HepG2 (cell line): ENCODE measurements at regions not wholly inside any gene's neighbourhood (a gene's known extent, or its start where the extent isn't known, plus 50 kb on each side); places are given as distances from the start of the nearest gene placed in this dataset.

ENCODE experiments used
- BHLHE40 ChIP-seq: IDR thresholded peaks from 2 replicates; pipeline ENCODE4 v1.6.1; 2011; ENCODE audit warnings: low read length, improper control_type of control experiment
- CREM ChIP-seq, 2 experiments: sonication (generic) in 1 of 2; formaldehyde crosslinking in 1 of 2; IDR thresholded peaks; 2 replicates each; pipeline versions ENCODE4 v1.4.0 to v1.6.1; 2016 to 2020; ENCODE audit warnings: antibody characterized with exemption in 1 of 2, mild to moderate bottlenecking in 1 of 2, missing genetic modification reagents in 1 of 2
- ESRRA ChIP-seq: sonication (generic); formaldehyde crosslinking; IDR thresholded peaks from 2 replicates; pipeline ENCODE4 v1.5.1; 2020; ENCODE audit warnings: mild to moderate bottlenecking, low read depth, missing genetic modification reagents
- ETV5 ChIP-seq: IDR thresholded peaks from 2 replicates; pipeline ENCODE4 v1.6.1; 2018; ENCODE audit warnings: missing biosample characterization, missing genetic modification reagents, inconsistent platforms, borderline replicate concordance
- FIP1L1 ChIP-seq: fragments of 200-400 bp; formaldehyde crosslinking; IDR thresholded peaks from 2 replicates; pipeline ENCODE4 v1.6.1; 2018; ENCODE audit warnings: low read depth, mild to moderate bottlenecking, low read length, moderate library complexity, borderline replicate concordance; ENCODE audit not compliant: insufficient read depth
- FOXM1 ChIP-seq: sonication (generic); formaldehyde crosslinking; IDR thresholded peaks from 2 replicates; pipeline ENCODE4 v1.5.0; 2020; ENCODE audit warnings: missing genetic modification reagents
- GABPA ChIP-seq, 2 experiments: IDR thresholded peaks; 2 replicates each; pipeline ENCODE4 v1.6.1; 2011 to 2016; ENCODE audit warnings: low read depth in 2 of 2, low read length in 1 of 2, missing biosample characterization in 1 of 2, missing genetic modification characterization in 1 of 2
- HIC2 ChIP-seq: sonication (generic); formaldehyde crosslinking; IDR thresholded peaks from 2 replicates; pipeline ENCODE4 v1.9.0; 2022; ENCODE audit warnings: low read depth, missing genetic modification reagents
- IRF2 ChIP-seq: IDR thresholded peaks from 2 replicates; pipeline ENCODE4 v1.6.1; 2018; ENCODE audit warnings: missing genetic modification reagents, missing compliant biosample characterization
- KLF9 ChIP-seq: IDR thresholded peaks from 2 replicates; pipeline ENCODE4 v1.6.1; 2016; ENCODE audit warnings: low read depth
- MAX ChIP-seq: IDR thresholded peaks from 2 replicates; pipeline ENCODE4 v1.6.1; 2012; ENCODE audit warnings: inconsistent platforms
- MAZ ChIP-seq, 2 experiments: sonication (generic) in 1 of 2; formaldehyde crosslinking in 1 of 2; IDR thresholded peaks; 2 replicates each; pipeline versions ENCODE4 v1.5.0 to v1.6.1; 2012 to 2020; ENCODE audit warnings: low read depth in 2 of 2, mild to moderate bottlenecking in 2 of 2, borderline replicate concordance in 1 of 2, improper control_type of control experiment in 1 of 2, low read length in 1 of 2, missing genetic modification reagents in 1 of 2, moderate library complexity in 1 of 2
- MED13 ChIP-seq: sonication (generic); formaldehyde crosslinking; IDR thresholded peaks from 2 replicates; pipeline ENCODE4 v1.5.0; 2020; ENCODE audit warnings: missing genetic modification reagents
- PAF1 ChIP-seq: IDR thresholded peaks from 2 replicates; pipeline ENCODE4 v1.6.1; 2016; ENCODE audit warnings: missing genetic modification reagents, missing compliant biosample characterization
- POLR2AphosphoS5 ChIP-seq: IDR thresholded peaks from 2 replicates; pipeline ENCODE4 v1.6.1; 2012; ENCODE audit warnings: low read depth, low read length
- RXRB ChIP-seq: IDR thresholded peaks from 2 replicates; pipeline ENCODE4 v1.6.1; 2016; ENCODE audit warnings: borderline replicate concordance, missing genetic modification reagents, missing compliant biosample characterization
- SMAD9 ChIP-seq: sonication (generic); formaldehyde crosslinking; IDR thresholded peaks from 2 replicates; pipeline ENCODE4 v1.5.1; 2020; ENCODE audit warnings: mild to moderate bottlenecking, missing genetic modification reagents
- ZNF10 ChIP-seq: sonication (generic); formaldehyde crosslinking; IDR thresholded peaks from 2 replicates; pipeline ENCODE4 v1.4.0; 2020; ENCODE audit warnings: mild to moderate bottlenecking, low read depth, missing genetic modification reagents, borderline replicate concordance
- ZNF234 ChIP-seq: sonication (generic); formaldehyde crosslinking; conservative IDR thresholded peaks from 2 replicates; pipeline ENCODE4 v1.5.1; 2020; ENCODE audit warnings: mild to moderate bottlenecking, missing genetic modification reagents
- ZNF251 ChIP-seq: sonication (generic); formaldehyde crosslinking; IDR thresholded peaks from 2 replicates; pipeline ENCODE4 v1.9.0; 2021; ENCODE audit warnings: mild to moderate bottlenecking, missing genetic modification reagents
- ZNF34 ChIP-seq: sonication (generic); formaldehyde crosslinking; IDR thresholded peaks from 2 replicates; pipeline ENCODE4 v1.4.0; 2020; ENCODE audit warnings: mild to moderate bottlenecking, missing genetic modification reagents, borderline replicate concordance
- ZNF574 ChIP-seq: sonication (generic); formaldehyde crosslinking; IDR thresholded peaks from 2 replicates; pipeline ENCODE4 v1.4.0; 2020; ENCODE audit warnings: missing genetic modification reagents
- ZNF615 ChIP-seq: sonication (generic); formaldehyde crosslinking; IDR thresholded peaks from 2 replicates; pipeline ENCODE4 v1.5.0; 2020; ENCODE audit warnings: mild to moderate bottlenecking, missing genetic modification reagents, borderline replicate concordance
- ZNF883 ChIP-seq: sonication (generic); formaldehyde crosslinking; IDR thresholded peaks from 2 replicates; pipeline ENCODE4 v1.5.1; 2020; ENCODE audit warnings: mild to moderate bottlenecking, missing genetic modification reagents; ENCODE audit errors: not compliant biosample characterization

GRCh38 chr11:126147208-126148111 lies 64.0 kb downstream of the RPUSD4 start (continued):
- no peak for TF ChIP-seq MED13
- TF ChIP-seq HIC2 (CRISPR knock-in tag), result no peak
- no peak for TF ChIP-seq POLR2AphosphoS5
- TF ChIP-seq SMAD9 (CRISPR knock-in tag), result 0 out of 2 replicates have a peak, but pooled peaks have one; percentile 29
- 0 out of 2 replicates have a peak, but pooled peaks have one; percentile 7 for TF ChIP-seq MAX
- TF ChIP-seq ZNF234 (CRISPR knock-in tag), result no peak
- TF ChIP-seq PAF1 (CRISPR knock-in tag), result no peak
- no peak; the same call in 1 of the 2 replicates for TF ChIP-seq IRF2
- no peak for TF ChIP-seq ZNF251 (CRISPR knock-in tag)
- peak; percentile 98 for TF ChIP-seq ZNF574 (CRISPR knock-in tag)
- TF ChIP-seq ZNF883, result no peak
- TF ChIP-seq ZNF34 (CRISPR knock-in tag), result no peak
- peak; percentile 82 for TF ChIP-seq CREM (IDR thresholded peaks at IDR 0.05)
- no peak for TF ChIP-seq CREM (CRISPR knock-in tag; IDR thresholded peaks at IDR 0.05)
- no peak for TF ChIP-seq KLF9 (CRISPR knock-in tag)
- TF ChIP-seq ESRRA (CRISPR knock-in tag), result no peak
- TF ChIP-seq FIP1L1, result no peak
- TF ChIP-seq GABPA (IDR thresholded peaks at IDR 0.05; ENCODE audit: low read depth, low read length), result no peak
- TF ChIP-seq GABPA (CRISPR knock-in tag; IDR thresholded peaks at IDR 0.05; ENCODE audit: low read depth), result peak; percentile 28; the same call in 1 of the 2 replicates
- peak; percentile 93 for TF ChIP-seq RXRB (CRISPR knock-in tag)
- no peak for TF ChIP-seq FOXM1 (CRISPR knock-in tag)
- TF ChIP-seq BHLHE40, result peak; percentile 50; the same call in 1 of the 2 replicates
- no peak for TF ChIP-seq ZNF10 (CRISPR knock-in tag)
- no peak for TF ChIP-seq ZNF615 (CRISPR knock-in tag)
- no peak for TF ChIP-seq MAZ (IDR thresholded peaks at IDR 0.05; ENCODE audit: borderline replicate concordance, low read depth, low read length)
- peak; percentile 60 for TF ChIP-seq MAZ (CRISPR knock-in tag; IDR thresholded peaks at IDR 0.05; ENCODE audit: low read depth)
- TF ChIP-seq ETV5 (CRISPR knock-in tag), result peak; percentile 52; the same call in 1 of the 2 replicates
